ENCODE measurements at regions not wholly inside any gene's neighbourhood (a gene's known extent, or its start where the extent isn't known, plus 50 kb on each side); places are given as distances from the start of the nearest gene placed in this dataset.

DNA sequence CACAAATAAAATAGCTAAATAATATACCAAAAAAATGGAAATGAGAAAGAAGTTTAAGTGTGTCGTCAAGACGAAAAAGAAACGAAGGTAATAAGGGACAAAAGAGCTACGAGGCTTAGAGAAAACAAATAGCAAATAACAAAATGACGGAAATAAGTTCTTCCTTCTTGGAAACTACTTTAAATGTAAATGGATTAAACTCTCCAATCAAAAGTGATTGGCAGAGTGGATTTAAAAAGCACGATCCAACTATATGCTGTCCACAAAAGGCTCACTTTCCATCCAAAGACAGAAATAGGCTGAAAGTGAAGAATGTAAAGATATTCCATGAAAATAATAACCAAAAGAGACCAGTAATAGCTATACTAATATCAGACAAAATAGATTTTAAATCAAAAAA, 82.4 kb downstream of the DIO3 start:
- no peak overlapping the region for H3K27ac ChIP-seq (ENCODE audit: low read depth, low read length)
- no peak overlapping the region for H3K4me3 ChIP-seq (ENCODE audit: insufficient read depth, low read length, poor library complexity, severe bottlenecking)
- H2AFZ ChIP-seq (ENCODE audit: low read depth, low read length, severe bottlenecking), result no peak overlapping the region
- no peak overlapping the region for H3K9ac ChIP-seq (ENCODE audit: low read length)
- no peaks in the 10 kb centered on the region for H3K9me2 ChIP-seq (replicated peaks; ENCODE audit: insufficient read depth, low read length)
- H3K9me3 ChIP-seq (ENCODE audit: insufficient read depth, low read length), result no peaks in the 10 kb centered on the region
- H3K79me2 ChIP-seq (ENCODE audit: insufficient read depth, low read length), result no peaks in the 10 kb centered on the region
- H3K36me3 ChIP-seq (ENCODE audit: low read length), result no peaks in the 10 kb centered on the region
- no peak overlapping the region for H3K4me2 ChIP-seq (ENCODE audit: low read depth, low read length, poor library complexity, severe bottlenecking)
- TF ChIP-seq CTCF (IDR thresholded peaks at IDR 0.05; ENCODE audit: insufficient read depth, low read length, poor library complexity, severe bottlenecking), result no peak
- TF ChIP-seq EZH2phosphoT487 (conservative IDR thresholded peaks at IDR 0.05; ENCODE audit: low read length), result no peak
- no peaks in the 10 kb centered on the region for H3K27me3 ChIP-seq (ENCODE audit: low read length)
- H3F3A ChIP-seq (ENCODE audit: insufficient read depth), result 0 out of 2 replicates have a peak, but pooled peaks cover 2% of the 10 kb centered on the region
- H4K20me1 ChIP-seq (ENCODE audit: low read depth, low read length), result no peaks in the 10 kb centered on the region

GRCh38 chr14:101654051-101654450, 92.8 kb downstream of the DIO3 start:
- H4K20me1 ChIP-seq (ENCODE audit: low read depth, low read length), result no peaks in the 10 kb centered on the region
- TF ChIP-seq EZH2phosphoT487 (conservative IDR thresholded peaks at IDR 0.05; ENCODE audit: low read length) (no peak), CTCF (IDR thresholded peaks at IDR 0.05; ENCODE audit: insufficient read depth, low read length, poor library complexity, severe bottlenecking) (no peak)
- no peaks in the 10 kb centered on the region for H3K9me2 ChIP-seq (replicated peaks; ENCODE audit: insufficient read depth, low read length)
- no peak overlapping the region for H3K4me3 ChIP-seq (ENCODE audit: insufficient read depth, low read length, poor library complexity, severe bottlenecking)
- H3K79me2 ChIP-seq (ENCODE audit: insufficient read depth, low read length), result no peaks in the 10 kb centered on the region
- H3K9ac ChIP-seq (ENCODE audit: low read length), result no peak overlapping the region
- H3K4me2 ChIP-seq (ENCODE audit: low read depth, low read length, poor library complexity, severe bottlenecking), result no peak overlapping the region
- no peaks in the 10 kb centered on the region for H3K36me3 ChIP-seq (ENCODE audit: low read length)
- no peaks in the 10 kb centered on the region for H3K27me3 ChIP-seq (ENCODE audit: low read length)
- no peaks in the 10 kb centered on the region for H3F3A ChIP-seq (ENCODE audit: insufficient read depth)
- no peak overlapping the region for H2AFZ ChIP-seq (ENCODE audit: low read depth, low read length, severe bottlenecking)
- H3K9me3 ChIP-seq (ENCODE audit: insufficient read depth, low read length), result no peaks in the 10 kb centered on the region
- H3K27ac ChIP-seq (ENCODE audit: low read depth, low read length), result no peak overlapping the region

- Histone ChIP-seq H2AFZ (ENCODE audit: low read depth, low read length, severe bottlenecking) (no peak overlapping the region), H3K9me3 (ENCODE audit: insufficient read depth, low read length) (no peaks in the 10 kb centered on the region), H3K9ac (ENCODE audit: low read length) (no peak overlapping the region), H3K27me3 (ENCODE audit: low read length) (no peaks in the 10 kb centered on the region), H3K79me2 (ENCODE audit: insufficient read depth, low read length) (no peaks in the 10 kb centered on the region), H3K36me3 (ENCODE audit: low read length) (no peaks in the 10 kb centered on the region), H3K27ac (ENCODE audit: low read depth, low read length) (no peak overlapping the region), H3K4me3 (ENCODE audit: insufficient read depth, low read length, poor library complexity, severe bottlenecking) (no peak overlapping the region), H3K4me2 (ENCODE audit: low read depth, low read length, poor library complexity, severe bottlenecking) (no peak overlapping the region), H4K20me1 (ENCODE audit: low read depth, low read length) (no peaks in the 10 kb centered on the region), H3K9me2 (replicated peaks; ENCODE audit: insufficient read depth, low read length) (no peaks in the 10 kb centered on the region), H3F3A (ENCODE audit: insufficient read depth) (no peaks in the 10 kb centered on the region)
- TF ChIP-seq CTCF (IDR thresholded peaks at IDR 0.05; ENCODE audit: insufficient read depth, low read length, poor library complexity, severe bottlenecking) (no peak), EZH2phosphoT487 (conservative IDR thresholded peaks at IDR 0.05; ENCODE audit: low read length) (no peak)
These were observed 96.1 kb downstream of the DIO3 start for GRCh38 chr14:101657372-101657771.
